ENCODE measurements at regions not wholly inside any gene's neighbourhood (a gene's known extent, or its start where the extent isn't known, plus 50 kb on each side); places are given as distances from the start of the nearest gene placed in this dataset.
"Not testable (repeated sequence)": the region's sequence is repeated elsewhere in the genome, so short reads cannot be mapped to it uniquely, and the experiment has no call there.

DNA sequence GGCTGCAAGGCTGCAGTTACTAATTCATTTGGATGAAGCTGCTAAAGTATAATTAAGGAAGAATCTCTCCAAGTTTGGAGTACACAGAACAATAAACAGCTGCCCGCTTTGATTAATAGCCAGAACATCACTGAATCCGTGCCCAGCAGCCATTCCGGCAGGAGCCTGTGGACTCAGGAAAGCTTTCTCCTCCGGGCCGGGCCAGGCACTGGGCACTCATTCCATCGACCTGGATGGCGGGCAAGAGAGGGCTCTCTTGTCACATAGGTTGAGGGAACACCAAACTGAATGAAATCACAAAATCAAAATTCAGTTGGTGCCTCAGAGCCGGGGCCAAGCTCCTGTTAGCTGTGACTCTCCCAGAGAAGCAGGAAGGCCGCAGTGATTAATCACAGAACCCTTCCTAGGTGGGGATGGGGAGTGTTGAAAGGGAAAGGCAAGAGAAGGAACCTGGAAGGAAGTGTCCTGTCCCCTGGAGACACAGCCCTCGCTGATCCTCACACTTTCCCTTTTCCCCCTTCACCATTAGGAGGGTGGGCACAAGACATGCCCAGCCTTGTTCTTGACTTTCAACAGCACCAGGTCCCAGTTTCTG, 306.7 kb downstream of the NPHP4 start:
- Histone ChIP-seq H3K27me3 (ENCODE audit: insufficient read depth, low read length) (no peaks in the 10 kb centered on the region), H3K36me3 (ENCODE audit: insufficient read depth, low read depth, low read length) (no peaks in the 10 kb centered on the region), H3K4me1 (ENCODE audit: insufficient read depth, low read length) (no peaks in the 10 kb centered on the region), H3K27ac (ENCODE audit: low read length) (no peak overlapping the region), H3K4me3 (ENCODE audit: low read length) (no peak overlapping the region), H3K9me3 (ENCODE audit: insufficient read depth, low read depth, low read length) (no peaks in the 10 kb centered on the region), H3K9ac (ENCODE audit: low read depth, low read length) (no peak overlapping the region)

DNA sequence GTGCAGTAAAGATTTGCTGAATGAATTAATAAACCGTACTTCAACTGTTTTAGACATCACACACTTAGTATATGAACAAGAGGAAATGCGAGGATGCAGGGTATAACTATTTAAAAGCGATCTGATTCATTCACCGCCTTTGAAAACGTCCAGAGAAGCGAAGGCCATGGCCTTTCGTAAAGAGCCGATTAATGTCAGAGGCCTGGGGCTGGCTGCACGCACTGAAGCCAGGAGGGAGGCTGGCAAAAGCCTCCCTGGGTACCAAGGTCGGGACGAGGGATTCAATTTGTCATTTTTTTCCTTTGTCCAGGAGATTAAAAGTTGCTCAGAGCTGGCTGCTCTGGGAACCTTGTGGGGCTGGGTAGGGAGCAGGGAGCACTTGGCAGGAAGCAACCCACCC, 307.4 kb downstream of the NPHP4 start:
- Histone ChIP-seq H3K27me3 (ENCODE audit: insufficient read depth, low read length) (no peaks in the 10 kb centered on the region), H3K4me1 (ENCODE audit: insufficient read depth, low read length) (no peaks in the 10 kb centered on the region), H3K36me3 (ENCODE audit: insufficient read depth, low read depth, low read length) (no peaks in the 10 kb centered on the region), H3K27ac (ENCODE audit: low read length) (no peak overlapping the region), H3K4me3 (ENCODE audit: low read length) (no peak overlapping the region), H3K9me3 (ENCODE audit: insufficient read depth, low read depth, low read length) (no peaks in the 10 kb centered on the region), H3K9ac (ENCODE audit: low read depth, low read length) (no peak overlapping the region)

DNA sequence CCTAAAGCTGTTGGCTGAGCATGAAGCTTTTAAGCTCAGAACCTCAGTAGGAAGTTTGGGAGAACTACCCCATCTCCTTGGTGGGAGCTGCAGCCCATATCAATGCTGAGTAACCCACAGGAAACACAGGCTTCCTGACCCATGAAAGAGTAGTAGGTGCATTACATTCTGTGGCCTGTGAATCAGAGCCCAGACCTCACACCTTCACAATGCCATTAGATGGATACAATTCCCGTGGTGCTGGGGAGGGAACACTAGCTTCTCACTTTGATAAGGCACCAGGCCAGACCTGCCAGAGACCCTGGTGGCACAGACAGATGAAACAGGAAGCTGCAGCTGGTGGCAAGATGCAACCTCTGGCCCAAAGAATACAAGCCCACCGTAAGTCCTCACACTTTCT, 308.8 kb downstream of the NPHP4 start:
- Histone ChIP-seq H3K27ac (ENCODE audit: low read length) (no peak overlapping the region), H3K4me3 (ENCODE audit: low read length) (no peak overlapping the region), H3K27me3 (ENCODE audit: insufficient read depth, low read length) (no peaks in the 10 kb centered on the region), H3K9me3 (ENCODE audit: insufficient read depth, low read depth, low read length) (no peaks in the 10 kb centered on the region), H3K4me1 (ENCODE audit: insufficient read depth, low read length) (no peaks in the 10 kb centered on the region), H3K9ac (ENCODE audit: low read depth, low read length) (no peak overlapping the region), H3K36me3 (ENCODE audit: insufficient read depth, low read depth, low read length) (no peaks in the 10 kb centered on the region)

DNA sequence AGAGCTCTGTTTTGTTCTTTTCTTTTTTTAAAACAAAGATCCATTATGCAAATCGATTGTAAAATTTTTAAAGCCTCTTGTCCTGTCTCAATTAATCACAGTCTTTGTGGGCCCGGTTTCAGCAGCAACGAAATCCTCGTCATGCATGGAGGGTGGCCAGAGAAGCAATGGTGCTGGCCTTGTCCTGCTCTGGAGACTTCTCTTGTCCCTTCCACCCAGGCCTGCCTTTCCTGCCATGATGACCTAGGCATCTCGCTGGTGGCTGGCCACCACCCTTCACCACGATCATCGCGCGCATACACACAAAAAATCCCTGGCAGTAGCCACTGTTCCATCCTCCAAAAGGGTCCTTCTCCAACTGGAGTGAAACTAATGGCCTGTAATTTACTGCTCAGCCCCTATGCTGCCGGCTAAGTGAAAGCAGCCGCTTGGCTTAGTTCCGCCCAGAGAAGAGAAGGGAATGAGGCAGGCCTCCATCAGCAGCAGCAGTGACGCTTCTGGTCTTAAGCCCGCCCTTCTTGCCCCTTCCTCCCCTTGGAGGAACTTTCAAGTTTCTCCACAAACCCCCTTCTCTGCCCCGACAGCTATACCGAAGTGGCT, 309.5 kb downstream of the NPHP4 start:
- H3K9ac ChIP-seq (ENCODE audit: low read depth, low read length) = no peak overlapping the region
- H3K27ac ChIP-seq (ENCODE audit: low read length) = no peak overlapping the region
- H3K27me3 ChIP-seq (ENCODE audit: insufficient read depth, low read length) = no peaks in the 10 kb centered on the region
- H3K9me3 ChIP-seq (ENCODE audit: insufficient read depth, low read depth, low read length) = no peaks in the 10 kb centered on the region
- no peaks in the 10 kb centered on the region for H3K36me3 ChIP-seq (ENCODE audit: insufficient read depth, low read depth, low read length)
- no peak overlapping the region for H3K4me3 ChIP-seq (ENCODE audit: low read length)
- no peaks in the 10 kb centered on the region for H3K4me1 ChIP-seq (ENCODE audit: insufficient read depth, low read length)

DNA sequence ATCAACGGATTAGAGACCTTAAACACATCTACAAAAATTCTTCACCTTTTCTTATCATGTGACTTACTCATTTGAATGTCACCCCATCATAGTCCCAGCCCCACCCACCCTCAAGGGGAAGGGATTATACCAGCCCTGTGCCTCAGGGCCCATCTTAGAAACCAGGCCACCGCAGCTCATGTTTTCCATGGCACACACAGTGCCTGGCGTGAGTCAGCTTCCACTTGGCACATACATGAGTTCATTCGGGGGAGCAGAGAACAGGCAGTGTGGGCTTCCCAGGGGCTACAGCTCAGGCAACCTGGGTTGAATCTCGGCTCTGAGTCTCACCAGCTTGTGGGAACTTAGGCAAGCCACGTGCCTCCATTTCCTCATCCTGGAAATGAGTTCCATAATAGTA, 310.6 kb downstream of the NPHP4 start:
- Histone ChIP-seq H3K27me3 (ENCODE audit: insufficient read depth, low read length) (no peaks in the 10 kb centered on the region), H3K9ac (ENCODE audit: low read depth, low read length) (no peak overlapping the region), H3K27ac (ENCODE audit: low read length) (no peak overlapping the region), H3K9me3 (ENCODE audit: insufficient read depth, low read depth, low read length) (no peaks in the 10 kb centered on the region), H3K36me3 (ENCODE audit: insufficient read depth, low read depth, low read length) (no peaks in the 10 kb centered on the region), H3K4me3 (ENCODE audit: low read length) (no peak overlapping the region), H3K4me1 (ENCODE audit: insufficient read depth, low read length) (no peaks in the 10 kb centered on the region)

DNA sequence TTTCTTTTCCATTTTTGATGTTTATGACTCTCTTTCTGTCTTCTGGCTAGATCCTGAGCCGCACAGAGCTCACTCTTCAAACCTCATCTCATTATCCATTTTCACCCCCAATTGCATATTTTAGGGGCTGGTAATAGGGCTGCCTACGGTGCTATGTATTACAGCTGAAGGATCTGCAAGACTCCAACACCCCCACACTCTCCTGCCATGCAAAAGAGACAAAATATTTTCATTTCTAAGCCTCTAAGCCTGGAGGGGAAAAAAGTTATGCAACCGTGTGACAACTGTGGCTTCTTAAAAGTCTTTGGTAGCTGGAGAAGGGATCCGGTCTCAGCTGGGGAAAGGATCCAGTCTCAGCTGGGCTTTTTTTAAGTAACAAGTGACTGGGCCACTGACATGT, 311.6 kb downstream of the NPHP4 start:
- Histone ChIP-seq H3K9ac (ENCODE audit: low read depth, low read length) (no peak overlapping the region), H3K27ac (ENCODE audit: low read length) (no peak overlapping the region), H3K4me1 (ENCODE audit: insufficient read depth, low read length) (no peaks in the 10 kb centered on the region), H3K27me3 (ENCODE audit: insufficient read depth, low read length) (no peaks in the 10 kb centered on the region), H3K4me3 (ENCODE audit: low read length) (no peak overlapping the region), H3K36me3 (ENCODE audit: insufficient read depth, low read depth, low read length) (no peaks in the 10 kb centered on the region), H3K9me3 (ENCODE audit: insufficient read depth, low read depth, low read length) (no peaks in the 10 kb centered on the region)

DNA sequence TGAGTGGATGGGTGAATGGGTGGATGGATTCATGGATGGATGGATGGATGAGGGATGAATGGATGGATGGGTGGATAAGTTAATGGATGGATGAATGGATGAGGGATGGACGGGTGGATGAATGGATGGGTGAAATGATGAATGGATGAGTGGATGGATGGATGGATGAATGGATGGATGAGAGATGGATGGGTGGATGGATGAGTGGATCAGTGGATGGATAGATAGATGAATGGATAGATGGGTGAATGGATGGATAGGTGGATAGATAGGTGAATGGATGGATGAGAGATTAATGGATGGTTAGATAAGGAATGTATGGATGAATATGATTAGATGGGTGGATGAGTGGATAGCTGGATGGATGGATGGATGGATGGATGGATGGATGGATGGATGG, 313.5 kb downstream of the NPHP4 start:
- Histone ChIP-seq H3K27me3 (ENCODE audit: insufficient read depth, low read length) (no peaks in the 10 kb centered on the region), H3K27ac (ENCODE audit: low read length) (no peak overlapping the region), H3K4me3 (ENCODE audit: low read length) (no peak overlapping the region), H3K4me1 (ENCODE audit: insufficient read depth, low read length) (no peaks in the 10 kb centered on the region), H3K36me3 (ENCODE audit: insufficient read depth, low read depth, low read length) (no peaks in the 10 kb centered on the region), H3K9me3 (ENCODE audit: insufficient read depth, low read depth, low read length) (no peaks in the 10 kb centered on the region), H3K9ac (ENCODE audit: low read depth, low read length) (no peak overlapping the region)

DNA sequence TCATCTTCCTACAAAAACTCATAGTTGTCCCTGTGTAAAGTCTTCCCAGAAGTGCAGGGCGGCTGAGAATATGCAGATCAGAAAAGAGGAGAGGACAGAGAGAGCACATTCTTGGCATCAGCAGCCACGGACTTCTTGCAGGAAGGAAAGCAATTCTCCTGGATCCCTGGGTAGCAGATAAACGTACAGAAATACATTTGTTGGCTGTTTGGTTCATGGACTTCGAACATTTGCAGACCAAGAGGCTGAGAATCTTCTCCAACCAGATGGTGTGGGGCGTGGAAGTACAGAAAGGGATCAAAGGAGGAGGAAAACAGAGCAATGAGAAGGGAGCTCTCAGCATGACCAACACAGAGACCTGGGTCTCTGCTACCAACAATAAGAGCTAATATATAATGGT, 319.9 kb downstream of the NPHP4 start:
- H3K36me3 ChIP-seq (ENCODE audit: insufficient read depth, low read depth, low read length); H3K4me3 ChIP-seq (ENCODE audit: low read length): not testable (repeated sequence)

DNA sequence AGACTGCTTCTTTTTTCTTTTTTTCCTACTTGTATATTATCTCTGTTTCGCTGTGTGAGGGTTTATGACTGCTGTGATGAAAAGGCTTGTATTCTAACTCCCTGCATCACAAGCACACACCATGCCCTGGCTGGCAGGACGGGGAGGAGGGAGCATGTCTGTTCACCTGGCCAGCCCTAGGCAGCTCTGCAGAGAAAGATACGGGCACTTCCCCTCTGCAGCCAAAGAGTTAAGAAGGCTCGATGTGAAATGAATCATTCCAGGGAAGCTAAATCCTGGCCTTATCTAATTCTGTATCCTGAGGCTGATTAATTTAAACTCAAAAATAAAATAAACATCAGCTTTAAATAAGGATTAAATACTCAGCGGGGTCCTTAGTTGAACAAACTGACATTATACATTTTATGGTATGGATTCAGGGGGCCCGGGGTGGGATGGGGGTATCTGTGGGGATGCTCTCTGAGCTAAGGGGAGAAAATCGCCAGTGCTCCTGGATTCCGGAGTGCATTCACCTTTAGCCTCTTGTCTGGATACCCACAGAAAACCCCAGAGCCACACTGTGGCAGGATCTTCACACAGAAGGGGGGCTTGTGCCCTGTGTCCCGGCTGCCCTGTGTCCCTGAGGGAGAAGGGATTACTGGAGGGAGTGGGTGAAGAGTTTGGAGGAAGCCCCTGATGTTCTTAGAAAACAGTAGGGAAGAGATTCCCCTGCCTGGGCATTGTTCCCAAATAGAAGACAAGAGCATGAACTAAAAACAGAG, 321.5 kb downstream of the NPHP4 start:
- H3K4me3 ChIP-seq (ENCODE audit: low read length) = no peak overlapping the region
- H3K4me1 ChIP-seq (ENCODE audit: insufficient read depth, low read length) = no peaks in the 10 kb centered on the region
- no peaks in the 10 kb centered on the region for H3K27me3 ChIP-seq (ENCODE audit: insufficient read depth, low read length)
- no peak overlapping the region for H3K9ac ChIP-seq (ENCODE audit: low read depth, low read length)
- H3K27ac ChIP-seq (ENCODE audit: low read length) = no peak overlapping the region
- H3K36me3 ChIP-seq (ENCODE audit: insufficient read depth, low read depth, low read length) = no peaks in the 10 kb centered on the region
- H3K9me3 ChIP-seq (ENCODE audit: insufficient read depth, low read depth, low read length) = peaks cover 7% of the 10 kb centered on the region

More for the DNA sequence above, 319.9 kb downstream of the NPHP4 start:
- not testable (repeated sequence) for H3K27ac ChIP-seq (ENCODE audit: low read length); H3K27me3 ChIP-seq (ENCODE audit: insufficient read depth, low read length); H3K4me1 ChIP-seq (ENCODE audit: insufficient read depth, low read length); H3K9me3 ChIP-seq (ENCODE audit: insufficient read depth, low read depth, low read length); H3K9ac ChIP-seq (ENCODE audit: low read depth, low read length)

DNA sequence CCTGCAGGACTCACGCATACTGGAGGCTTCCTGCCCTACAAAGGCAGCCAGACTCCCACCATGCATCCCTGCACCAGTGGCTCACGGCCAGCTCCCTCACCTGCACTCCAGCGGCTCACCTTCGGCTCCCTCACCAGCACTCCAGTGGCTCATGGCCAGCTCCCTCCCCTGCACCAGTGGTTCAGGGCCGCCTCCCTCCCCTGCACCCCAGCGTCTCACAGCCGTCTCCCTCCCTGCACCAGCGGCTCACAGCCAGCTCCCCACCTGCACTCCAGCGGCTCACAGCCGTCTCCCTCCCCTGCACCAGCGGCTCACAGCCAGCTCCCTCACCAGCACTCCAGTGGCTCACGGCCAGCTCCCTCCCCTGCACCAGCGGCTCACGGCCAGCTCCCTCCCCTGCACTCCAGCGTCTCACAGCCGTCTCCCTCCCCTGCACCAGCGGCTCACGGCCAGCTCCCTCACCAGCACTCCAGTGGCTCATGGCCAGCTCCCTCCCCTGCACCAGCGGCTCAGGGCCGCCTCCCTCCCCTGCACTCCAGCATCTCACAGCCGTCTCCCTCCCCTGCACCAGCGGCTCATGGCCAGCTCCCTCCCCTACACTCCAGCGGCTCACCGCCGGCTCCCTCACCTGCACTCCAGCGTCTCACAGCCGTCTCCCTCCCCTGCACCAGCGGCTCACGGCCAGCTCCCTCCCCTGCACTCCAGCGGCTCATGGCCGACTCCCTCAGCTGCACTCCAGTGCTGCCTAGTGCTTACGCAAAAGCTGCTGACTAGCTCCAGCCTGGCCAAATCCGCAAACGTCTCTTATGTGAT, 324.5 kb downstream of the NPHP4 start:
- Histone ChIP-seq H3K9me3 (ENCODE audit: insufficient read depth, low read depth, low read length) (peaks cover 7% of the 10 kb centered on the region), H3K4me1 (ENCODE audit: insufficient read depth, low read length) (no peaks in the 10 kb centered on the region), H3K36me3 (ENCODE audit: insufficient read depth, low read depth, low read length) (no peaks in the 10 kb centered on the region), H3K27ac (ENCODE audit: low read length) (no peak overlapping the region), H3K9ac (ENCODE audit: low read depth, low read length) (no peak overlapping the region), H3K27me3 (ENCODE audit: insufficient read depth, low read length) (no peaks in the 10 kb centered on the region), H3K4me3 (ENCODE audit: low read length) (no peak overlapping the region)

DNA sequence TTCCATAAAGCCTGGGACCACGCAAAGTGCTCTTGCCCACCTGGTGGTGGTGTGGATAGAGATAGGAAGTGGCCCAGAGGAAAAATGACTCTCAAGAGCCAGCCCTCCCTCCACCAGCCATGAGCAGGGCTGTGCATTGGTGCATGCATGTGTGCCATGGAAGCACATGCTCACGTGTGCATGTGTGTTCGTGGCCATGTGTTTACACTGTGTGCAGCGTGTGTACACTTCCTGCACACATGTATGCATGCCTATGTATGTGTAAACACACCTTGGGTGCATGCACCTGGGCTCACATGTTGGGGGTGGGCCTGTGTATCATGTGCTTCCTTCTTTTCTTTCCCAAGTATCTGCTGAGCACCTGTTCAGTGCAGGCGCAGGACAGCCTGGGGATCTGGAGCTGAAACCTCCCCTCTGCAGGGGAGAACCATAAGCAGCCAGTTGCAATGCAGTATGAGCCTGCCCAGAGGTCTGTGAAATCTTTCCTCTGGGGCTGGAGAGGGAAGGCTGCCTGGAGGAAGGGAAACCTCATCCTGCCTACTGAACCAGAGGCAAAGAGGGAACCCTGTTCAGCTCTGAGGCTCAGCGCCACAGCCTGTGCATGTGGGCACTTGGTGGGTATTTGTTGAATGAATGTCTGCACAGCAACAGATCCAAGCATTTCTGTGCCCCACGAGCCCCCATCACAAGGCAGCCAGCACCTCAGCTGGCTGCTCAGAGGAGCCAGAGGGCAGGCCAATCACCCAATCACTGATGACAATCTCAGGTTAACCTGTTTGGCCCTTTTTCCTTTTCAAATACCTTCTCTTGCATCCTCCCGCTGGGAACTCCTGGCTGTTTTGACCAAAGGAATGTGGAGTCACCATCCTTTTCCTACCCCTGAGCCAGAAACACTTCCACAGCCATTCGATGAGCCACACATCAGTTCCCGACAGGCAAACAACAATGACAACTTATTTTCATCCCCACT, 327.0 kb downstream of the NPHP4 start:
- H3K4me1 ChIP-seq (ENCODE audit: insufficient read depth, low read length) = no peaks in the 10 kb centered on the region
- no peak overlapping the region for H3K9ac ChIP-seq (ENCODE audit: low read depth, low read length)
- H3K27me3 ChIP-seq (ENCODE audit: insufficient read depth, low read length) = no peaks in the 10 kb centered on the region
- no peak overlapping the region for H3K27ac ChIP-seq (ENCODE audit: low read length)
- H3K4me3 ChIP-seq (ENCODE audit: low read length) = no peak overlapping the region
- peaks cover 3% of the 10 kb centered on the region for H3K9me3 ChIP-seq (ENCODE audit: insufficient read depth, low read depth, low read length)
- no peaks in the 10 kb centered on the region for H3K36me3 ChIP-seq (ENCODE audit: insufficient read depth, low read depth, low read length)

Data from iPS-20b (cell line).